ENCODE measurements at regions not wholly inside any gene's neighbourhood (a gene's known extent, or its start where the extent isn't known, plus 50 kb on each side); places are given as distances from the start of the nearest gene placed in this dataset.
A peak's percentile ranks its signal among the peaks of the same experiment; 100 is the strongest.

- no peak for DNase-seq (ENCODE audit: extremely low read depth in 1 of 11, low read depth in 9 of 11, low spot score in 4 of 11)
Observed at GRCh38 chr11:26042113-26042512, 289.8 kb upstream of the ANO3 start.

DNA sequence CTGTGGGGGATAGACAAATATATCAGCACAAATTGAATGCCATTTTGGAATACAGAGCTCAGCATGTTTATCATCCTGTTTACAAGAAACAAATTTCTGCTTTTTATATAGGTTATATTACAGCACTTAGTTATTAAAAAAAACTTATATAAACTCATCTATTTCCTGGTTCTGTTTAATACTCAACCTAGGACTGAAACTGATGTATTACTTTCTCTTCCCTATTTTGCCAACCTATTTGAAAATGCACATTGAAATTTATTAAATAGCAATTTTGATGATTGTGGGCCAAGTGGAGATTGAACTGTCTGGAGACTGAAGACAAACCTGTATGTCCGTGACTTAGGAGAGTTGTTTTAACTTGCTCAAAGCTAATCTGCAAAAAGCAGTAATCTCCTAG is 288.3 kb upstream of the ANO3 start:
- no peak for DNase-seq (ENCODE audit: extremely low read depth in 1 of 11, low read depth in 9 of 11, low spot score in 4 of 11)

GRCh38 chr11:26044389-26044788 is 287.5 kb upstream of the ANO3 start:
- no peak for DNase-seq (ENCODE audit: extremely low read depth in 1 of 11, low read depth in 9 of 11, low spot score in 4 of 11)

- DNase-seq (ENCODE audit: extremely low read depth in 1 of 11, low read depth in 9 of 11, low spot score in 4 of 11), result no peak
Observed at GRCh38 chr11:26045082-26045481, 286.8 kb upstream of the ANO3 start.

GRCh38 chr11:26048271-26048670 is 283.7 kb upstream of the ANO3 start:
- DNase-seq (ENCODE audit: extremely low read depth in 1 of 11, low read depth in 9 of 11, low spot score in 4 of 11), result no peak

DNA sequence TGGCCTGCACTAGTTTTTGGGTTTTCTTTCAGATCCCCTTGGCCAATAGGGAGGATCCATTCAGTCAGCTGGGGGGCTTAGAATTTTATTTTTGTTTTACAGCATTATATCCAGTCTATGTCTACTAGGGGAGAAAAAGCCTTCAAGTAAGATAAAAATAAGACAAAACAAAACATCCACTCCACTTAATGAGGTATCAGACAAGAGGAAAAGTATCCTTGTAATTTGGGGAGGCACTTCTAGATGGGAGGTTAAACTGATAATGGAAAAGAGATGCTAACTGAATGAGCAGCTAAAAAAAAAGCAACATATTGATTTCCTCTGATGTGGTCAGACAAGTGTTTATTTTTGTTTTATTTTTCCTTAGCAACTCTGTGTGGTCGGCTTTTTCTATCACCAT is 278.0 kb upstream of the ANO3 start:
- no peak for DNase-seq (ENCODE audit: extremely low read depth in 1 of 11, low read depth in 9 of 11, low spot score in 4 of 11)

DNA sequence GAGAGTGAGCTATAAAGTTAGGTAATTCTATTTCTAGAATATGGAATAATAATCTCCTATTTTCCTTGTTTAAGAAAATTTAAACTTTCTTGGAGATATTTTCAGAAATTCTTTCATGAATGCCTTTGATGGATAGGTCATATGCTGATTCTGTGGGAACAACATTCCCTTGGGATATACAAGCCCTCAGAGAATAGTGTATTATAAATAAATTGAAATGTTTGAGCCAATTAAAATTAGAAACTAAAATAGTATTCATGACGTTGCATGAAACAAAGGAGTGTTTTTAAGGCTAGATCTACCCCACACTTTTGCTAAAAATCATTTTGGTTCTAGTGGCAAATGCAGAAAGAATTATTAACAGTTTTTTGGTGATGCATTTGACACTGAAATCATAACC is 269.3 kb upstream of the ANO3 start:
- no peak for DNase-seq (ENCODE audit: extremely low read depth in 1 of 11, low read depth in 9 of 11, low spot score in 4 of 11)

DNA sequence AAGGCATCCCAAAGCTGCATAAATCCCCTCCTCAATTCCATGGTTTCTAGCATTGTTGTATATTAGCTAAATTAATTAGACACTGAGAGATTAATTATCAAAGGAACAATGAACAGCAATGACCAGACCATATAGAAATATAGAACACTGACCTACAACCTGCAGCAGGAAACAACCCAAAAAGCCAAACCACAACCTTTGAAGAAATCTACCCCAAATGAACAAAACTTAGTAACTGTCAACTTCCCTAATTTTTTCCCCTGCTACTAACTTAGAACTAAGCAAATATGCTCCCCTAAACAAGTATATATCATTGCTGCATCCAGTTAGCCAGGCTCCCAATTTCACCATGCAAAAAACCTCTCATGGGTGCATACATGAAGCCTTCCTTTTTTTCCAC is 268.0 kb upstream of the ANO3 start:
- no peak for DNase-seq (ENCODE audit: extremely low read depth in 1 of 11, low read depth in 9 of 11, low spot score in 4 of 11)

DNA sequence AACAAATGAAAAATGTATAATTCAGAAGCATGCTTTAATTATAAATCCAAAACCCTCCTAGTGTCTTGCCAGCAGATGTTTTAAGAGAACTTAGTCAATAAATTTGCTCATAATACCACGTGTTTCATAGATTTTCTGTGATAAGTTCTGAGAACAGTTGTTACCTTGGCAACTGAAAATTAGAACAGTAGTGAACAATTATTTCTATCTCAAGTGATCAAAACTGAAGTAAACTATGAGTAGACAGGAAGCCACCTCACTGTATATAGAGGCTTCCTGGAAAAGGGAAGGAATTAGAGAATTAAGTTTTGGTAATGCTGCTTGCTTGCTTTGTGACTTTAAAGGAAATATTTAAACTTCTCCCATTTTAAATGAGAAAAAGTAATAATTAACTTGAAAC is 266.0 kb upstream of the ANO3 start:
- DNase-seq (ENCODE audit: extremely low read depth in 1 of 11, low read depth in 9 of 11, low spot score in 4 of 11), result no peak

DNA sequence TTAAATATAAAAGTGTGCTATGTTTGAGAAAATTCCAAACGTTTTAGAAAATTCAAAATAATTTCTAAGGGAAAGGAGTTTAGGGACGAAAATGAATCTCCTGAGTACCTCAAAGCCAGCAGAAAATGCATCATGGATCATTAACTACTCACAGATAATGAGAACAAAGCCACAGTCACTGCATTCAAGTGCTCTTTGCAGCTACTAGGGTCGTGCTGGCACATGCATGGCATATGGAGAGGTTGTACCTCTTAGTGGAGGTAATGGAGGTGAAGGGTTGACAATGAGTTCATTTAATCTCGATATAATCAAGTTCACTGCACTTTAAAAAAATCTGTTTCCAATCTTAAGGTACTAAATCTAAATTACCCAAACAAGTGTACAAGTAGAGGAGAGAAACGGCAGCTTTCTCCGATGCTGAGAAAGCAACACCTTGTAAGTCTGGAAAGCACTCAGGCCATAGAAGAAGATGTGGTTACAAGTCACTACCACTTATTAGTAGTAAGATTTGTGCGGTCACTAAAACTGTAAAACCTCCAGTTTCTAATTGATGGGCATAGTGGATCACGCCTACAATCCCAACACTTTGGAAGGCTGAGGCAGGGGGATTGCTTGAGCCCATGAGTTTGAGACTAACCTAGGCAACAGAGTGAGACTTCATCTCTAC is 261.1 kb upstream of the ANO3 start:
- peak in 1 of 11 donors; percentile 19 for DNase-seq (ENCODE audit: extremely low read depth in 1 of 11, low read depth in 9 of 11, low spot score in 4 of 11)

GRCh38 chr11:26072614-26073153 is 259.2 kb upstream of the ANO3 start:
- DNase-seq (ENCODE audit: extremely low read depth in 1 of 11, low read depth in 9 of 11, low spot score in 4 of 11), result no peak

DNA sequence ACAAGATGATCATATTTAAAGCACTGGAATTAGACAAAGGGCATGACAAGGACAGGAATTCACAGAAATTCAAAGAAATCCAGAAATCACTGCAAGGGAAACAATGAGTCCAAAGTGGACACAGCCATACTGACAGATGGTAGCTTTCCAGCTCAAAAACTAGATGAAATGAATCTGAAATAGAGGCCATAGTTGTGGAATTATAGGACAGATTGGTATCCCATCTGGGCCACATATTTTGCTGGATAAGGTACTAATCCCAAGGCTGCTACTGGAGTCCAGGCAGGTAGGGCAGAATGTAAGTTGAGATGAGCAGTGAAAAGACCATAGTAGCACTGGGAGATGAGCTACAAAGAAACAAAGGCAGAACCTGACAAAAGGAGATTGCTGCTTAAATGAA is 258.3 kb upstream of the ANO3 start:
- no peak for DNase-seq (ENCODE audit: extremely low read depth in 1 of 11, low read depth in 9 of 11, low spot score in 4 of 11)

DNA sequence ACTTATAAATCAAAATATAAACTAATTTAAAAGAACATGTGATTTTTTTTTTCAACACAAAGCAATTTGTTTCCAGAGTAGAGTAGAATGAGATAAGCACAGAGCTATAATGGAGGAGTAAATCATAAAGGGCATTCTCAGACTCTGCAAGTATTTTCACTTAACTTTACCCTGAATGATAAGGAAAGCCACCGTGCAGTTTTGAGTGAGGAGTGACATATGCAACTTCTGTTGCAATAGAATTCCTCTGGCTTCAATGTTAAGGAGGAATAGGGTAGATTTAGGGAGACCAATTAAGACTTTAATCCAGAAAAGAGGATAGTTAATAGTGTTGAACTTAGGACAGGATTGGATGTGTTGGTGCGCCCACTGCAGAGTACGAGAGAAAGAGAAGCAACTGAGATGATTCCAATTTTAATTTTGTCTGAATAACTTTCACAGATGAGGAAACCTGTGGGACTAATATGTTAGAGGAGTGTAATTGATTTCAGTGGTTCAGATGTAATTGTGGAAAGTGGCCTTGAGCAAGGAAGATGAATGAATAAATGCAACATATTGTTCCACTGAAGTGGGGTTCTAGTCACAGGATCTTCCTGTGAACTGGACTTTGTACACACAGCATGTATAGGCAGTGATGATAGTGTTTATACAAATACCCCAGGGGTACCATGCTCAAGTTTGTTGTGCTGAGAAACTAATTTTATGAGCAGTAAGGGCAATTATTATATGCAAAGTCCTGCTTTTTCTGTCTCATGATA is 255.5 kb upstream of the ANO3 start:
- DNase-seq (ENCODE audit: extremely low read depth in 1 of 11, low read depth in 9 of 11, low spot score in 4 of 11), result no peak

GRCh38 chr11:26078231-26078821 is 253.6 kb upstream of the ANO3 start:
- no peak for DNase-seq (ENCODE audit: extremely low read depth in 1 of 11, low read depth in 9 of 11, low spot score in 4 of 11)

- no peak for DNase-seq (ENCODE audit: extremely low read depth in 1 of 11, low read depth in 9 of 11, low spot score in 4 of 11)
Observed at GRCh38 chr11:26084313-26084712, 247.6 kb upstream of the ANO3 start.

- DNase-seq (ENCODE audit: extremely low read depth in 1 of 11, low read depth in 9 of 11, low spot score in 4 of 11), result no peak
Observed at GRCh38 chr11:26086028-26086427, 245.9 kb upstream of the ANO3 start.

DNA sequence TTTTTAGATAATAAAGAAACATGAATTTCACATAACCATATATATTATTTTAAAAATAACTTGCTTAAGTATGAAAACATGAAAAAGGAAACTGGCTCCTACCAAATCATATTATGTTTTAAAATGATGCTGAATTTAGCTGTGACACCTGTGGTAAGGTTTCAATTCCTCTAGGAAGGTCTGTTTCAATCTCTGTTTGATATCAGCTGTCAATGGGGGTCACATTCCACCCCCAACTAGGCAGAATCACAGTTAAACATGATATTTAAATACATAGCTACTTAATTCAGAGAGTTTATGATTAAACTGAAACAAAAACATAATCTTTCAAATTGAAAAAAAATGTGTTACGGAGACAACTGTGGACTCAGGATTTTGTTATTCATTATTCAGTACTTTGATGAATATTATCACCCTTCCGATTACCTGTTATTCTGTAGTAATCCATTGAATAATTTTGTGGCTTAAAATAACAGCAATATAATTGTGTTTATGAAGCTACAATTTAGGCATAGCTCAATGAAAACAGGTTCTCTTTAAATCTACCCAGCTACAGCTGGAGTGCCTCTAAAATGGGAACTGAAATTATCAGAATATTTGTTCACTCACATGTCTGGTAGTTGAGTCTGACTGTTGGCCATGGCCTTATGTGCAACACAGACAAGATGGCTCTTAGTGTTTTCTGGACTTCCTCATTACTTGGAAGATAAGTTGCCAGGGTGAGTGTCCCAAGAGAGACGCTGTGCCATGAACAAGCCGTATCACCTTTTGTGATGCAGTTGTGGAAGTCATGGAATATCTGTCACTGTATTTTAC is 244.6 kb upstream of the ANO3 start:
- no peak for DNase-seq (ENCODE audit: extremely low read depth in 1 of 11, low read depth in 9 of 11, low spot score in 4 of 11)

GRCh38 chr11:26088391-26088790 is 243.5 kb upstream of the ANO3 start:
- DNase-seq (ENCODE audit: extremely low read depth in 1 of 11, low read depth in 9 of 11, low spot score in 4 of 11), result no peak

DNA sequence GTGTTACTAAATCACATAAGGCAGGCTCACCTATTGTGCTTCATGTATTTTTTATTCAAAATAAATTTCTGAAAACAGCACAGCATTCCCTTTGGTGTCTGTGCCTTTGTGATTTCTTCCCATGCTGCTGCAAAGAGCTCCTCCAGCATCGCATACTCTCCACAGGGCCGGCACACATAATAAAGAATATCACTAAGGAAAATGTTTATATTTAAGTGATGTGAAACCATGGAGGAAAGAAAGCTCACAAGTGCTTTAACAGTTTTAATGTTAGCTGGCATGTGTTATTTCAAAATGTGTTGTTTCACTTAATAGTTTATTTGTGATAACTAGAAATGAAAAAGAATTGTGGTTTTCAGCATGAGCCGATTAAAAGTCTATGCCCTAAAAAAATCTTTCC is 241.3 kb upstream of the ANO3 start:
- DNase-seq (ENCODE audit: extremely low read depth in 1 of 11, low read depth in 9 of 11, low spot score in 4 of 11), result no peak

DNA sequence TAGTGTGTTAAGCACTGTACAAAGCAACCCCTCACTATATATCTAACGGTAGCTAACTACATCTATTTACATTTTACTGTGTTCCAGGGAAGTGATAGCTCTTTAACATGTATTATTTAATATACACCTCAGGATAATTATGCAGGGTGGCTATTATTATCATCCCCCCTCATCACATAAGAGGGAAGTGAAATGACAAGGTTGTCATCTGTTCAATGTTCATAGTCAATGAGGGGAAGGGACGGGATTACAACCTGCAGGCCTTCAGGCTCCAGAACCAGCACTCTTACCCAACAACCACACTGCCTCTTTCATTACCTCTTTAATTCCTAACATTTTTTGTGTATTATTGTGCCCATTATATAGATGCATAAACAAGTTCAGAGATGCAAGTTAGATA is 238.7 kb upstream of the ANO3 start:
- DNase-seq (ENCODE audit: extremely low read depth in 1 of 11, low read depth in 9 of 11, low spot score in 4 of 11), result no peak

Data from renal cortex interstitium (tissue), 11 donors.